NCI-H748 (cell line): ENCODE measurements at regions not wholly inside any gene's neighbourhood (a gene's known extent, or its start where the extent isn't known, plus 50 kb on each side); places are given as distances from the start of the nearest gene placed in this dataset.
A peak's percentile ranks its signal among the peaks of the same experiment; 100 is the strongest.
"Not testable (repeated sequence)": the region's sequence is repeated elsewhere in the genome, so short reads cannot be mapped to it uniquely, and the experiment has no call there.

Source experiments
- DNase-seq: peaks from one replicate; lab custom pipeline; 2025; ENCODE audit not compliant: unreplicated experiment; lab: John Stamatoyannopoulos, UW

DNA sequence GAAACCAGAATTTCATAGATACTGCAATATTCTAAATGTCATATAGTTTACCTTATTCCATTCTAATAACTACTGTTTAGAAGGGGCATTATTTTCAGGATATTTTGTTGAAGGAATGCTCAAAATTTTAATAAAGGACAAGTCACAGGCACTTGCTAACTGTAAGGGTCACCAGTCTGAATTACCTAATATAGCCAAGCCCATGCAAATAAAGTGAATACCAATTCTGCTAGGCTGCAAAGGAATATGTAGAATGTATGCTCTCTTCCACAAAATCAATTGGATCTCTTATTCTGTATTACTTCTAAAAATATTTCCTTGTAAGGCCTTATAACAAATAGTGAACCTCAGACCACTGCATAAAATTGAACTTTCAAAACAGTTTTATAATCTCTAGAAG, 52.3 kb upstream of the FAT4 start:
- no peak for DNase-seq

DNA sequence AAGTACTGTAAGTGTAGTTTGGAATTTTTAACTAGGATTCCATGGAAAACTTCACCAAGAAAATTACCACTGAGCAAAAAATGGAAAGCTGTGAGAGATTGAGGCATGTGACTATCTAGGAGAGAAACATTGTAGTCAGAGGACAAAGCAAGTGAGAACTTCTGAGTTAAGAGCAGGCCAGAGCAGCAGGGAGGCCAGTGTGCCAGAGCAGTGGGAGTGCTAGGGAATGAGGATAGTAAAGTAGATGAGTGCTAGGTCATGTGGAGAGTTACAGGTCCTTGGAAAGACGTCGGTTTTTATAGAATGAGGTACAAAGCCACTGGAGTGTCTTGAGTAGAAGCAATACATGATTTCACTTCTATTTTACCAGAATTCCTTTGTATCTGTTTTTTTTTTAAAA, 52.7 kb upstream of the FAT4 start:
- no peak for DNase-seq

DNA sequence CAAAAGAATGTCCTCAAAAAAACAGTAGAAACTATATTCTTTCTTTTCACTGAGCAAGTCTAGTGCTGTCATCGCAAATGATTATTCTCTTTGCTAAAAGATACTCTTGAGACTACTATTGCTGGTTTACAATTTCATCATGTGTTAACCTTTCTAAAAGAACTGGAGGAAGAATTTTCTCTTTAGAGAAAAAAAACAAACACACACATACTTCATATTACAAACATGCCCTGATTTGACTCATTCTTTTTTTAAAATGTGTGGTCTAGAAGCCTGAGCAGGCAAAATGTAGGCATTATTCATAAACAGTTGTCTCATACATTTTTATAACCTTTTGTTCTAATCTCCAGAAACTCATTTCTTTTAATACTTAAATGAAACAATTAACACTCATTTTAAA, 60.6 kb upstream of the FAT4 start:
- DNase-seq: no peak

DNA sequence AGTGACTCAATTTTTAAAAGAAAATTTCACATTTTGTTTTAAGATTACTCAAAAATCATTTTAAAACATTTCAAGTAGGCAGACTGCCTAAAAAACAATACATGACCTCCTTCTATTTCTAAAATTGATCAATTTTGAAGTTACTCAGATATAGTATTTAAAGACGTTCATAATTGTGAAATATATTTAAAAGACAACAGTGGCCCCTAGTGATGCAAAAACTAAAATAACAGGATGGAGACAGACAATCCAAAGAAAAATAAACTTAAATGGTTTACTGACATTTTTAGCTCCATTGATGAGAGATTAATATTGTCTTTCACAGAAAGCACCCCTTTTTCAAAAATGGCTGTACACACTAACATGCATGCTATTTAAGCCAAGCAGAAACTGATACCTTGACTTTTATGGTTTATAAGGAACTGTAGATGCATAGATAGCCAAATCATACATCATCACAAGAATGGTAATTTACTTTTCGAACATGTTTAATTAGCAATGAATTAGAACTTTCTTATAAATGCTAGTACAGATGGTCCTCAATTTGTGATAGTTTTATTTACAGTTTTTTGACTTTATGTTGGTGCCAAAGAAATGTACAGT, 69.8 kb upstream of the FAT4 start:
- peak; percentile 3 for DNase-seq

DNA sequence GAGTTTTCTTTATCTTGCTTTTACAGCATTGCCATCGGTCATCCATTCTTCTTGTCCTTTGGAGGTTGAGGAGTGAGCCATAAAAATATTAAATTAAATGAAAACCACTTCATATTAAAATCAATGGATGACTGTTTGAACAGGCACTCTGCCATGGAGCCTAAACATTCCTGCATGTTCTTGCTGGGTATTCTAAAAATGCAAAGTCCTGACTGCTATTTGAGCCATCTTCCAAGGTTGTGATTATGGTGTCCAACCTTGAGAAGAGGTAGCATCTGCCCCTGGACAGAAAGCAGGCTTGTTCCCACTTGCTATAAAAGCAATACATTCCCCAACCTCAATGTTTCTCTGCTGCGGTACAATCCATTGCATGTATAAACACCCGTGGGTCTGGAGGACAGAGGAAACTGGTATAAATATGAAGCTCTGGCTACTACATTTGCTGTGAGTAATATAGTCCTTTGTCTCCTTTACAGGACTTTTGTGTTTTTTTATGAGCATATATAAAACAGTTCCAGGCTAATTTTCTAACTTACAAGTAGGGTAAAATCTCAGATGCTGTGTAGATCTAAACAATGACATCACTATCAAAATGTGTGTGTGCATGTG, 70.9 kb upstream of the FAT4 start:
- no peak for DNase-seq

DNA sequence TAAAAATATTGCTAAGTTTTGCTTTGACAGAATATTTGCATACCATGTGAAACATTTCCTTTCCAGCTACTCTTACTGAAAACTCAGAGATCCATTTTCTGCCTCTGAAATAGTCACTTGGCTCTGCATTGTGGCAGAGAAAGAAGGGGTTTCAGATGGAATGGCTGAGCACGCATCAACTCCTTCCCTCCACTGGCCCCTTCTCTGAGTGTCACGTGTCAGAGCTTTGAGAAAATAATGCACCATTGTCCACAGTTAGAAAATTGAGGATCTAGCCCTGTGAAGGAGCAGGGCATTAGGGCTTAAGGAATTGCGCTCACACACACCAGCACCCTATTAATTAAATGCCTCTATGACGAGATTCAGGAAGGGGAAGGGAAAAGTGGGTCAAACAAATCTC, 78.8 kb upstream of the FAT4 start:
- no peak for DNase-seq

DNA sequence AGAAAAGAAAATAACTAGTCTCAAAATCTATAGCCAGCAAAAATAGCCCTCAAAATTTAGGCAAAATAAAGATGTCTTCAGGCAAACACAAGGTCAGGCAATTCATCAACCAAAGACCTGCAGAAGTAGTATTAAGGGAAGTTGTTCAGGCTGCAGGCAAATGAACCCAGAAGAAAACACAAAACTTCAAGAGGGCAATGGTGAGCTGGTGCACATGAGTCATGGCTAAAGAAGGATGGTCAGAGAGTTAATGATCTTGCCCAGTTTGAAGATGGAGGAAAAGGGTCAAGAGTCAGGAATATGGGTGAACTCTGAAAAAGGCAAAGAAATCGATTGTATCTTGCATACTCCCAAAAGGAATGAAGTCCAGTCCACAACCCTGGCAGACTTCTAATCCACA, 83.1 kb upstream of the FAT4 start:
- DNase-seq: no peak

DNA sequence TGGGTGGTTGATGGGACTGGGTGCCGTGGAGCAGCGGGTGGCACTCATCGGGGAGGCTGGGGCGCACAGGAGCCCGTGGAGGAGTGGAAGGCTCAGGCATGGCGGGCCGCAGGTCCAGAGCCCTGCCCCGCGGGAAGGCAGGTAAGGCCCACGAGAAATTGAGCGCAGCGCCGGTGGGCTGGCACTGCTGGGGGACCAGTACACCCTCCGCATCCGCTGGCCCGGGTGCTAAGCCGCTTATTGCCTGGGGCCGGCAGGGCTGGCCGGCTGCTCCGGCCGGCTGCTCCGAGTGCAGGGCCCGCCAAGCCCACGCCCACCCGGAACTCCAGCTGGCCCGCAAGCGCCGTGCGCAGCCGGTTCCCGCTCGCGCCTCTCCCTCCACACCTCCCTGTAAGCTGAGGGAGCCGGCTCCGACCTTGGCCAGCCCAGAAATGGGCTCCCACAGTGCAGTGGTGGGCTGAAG, 85.1 kb upstream of the FAT4 start:
- DNase-seq: no peak

DNA sequence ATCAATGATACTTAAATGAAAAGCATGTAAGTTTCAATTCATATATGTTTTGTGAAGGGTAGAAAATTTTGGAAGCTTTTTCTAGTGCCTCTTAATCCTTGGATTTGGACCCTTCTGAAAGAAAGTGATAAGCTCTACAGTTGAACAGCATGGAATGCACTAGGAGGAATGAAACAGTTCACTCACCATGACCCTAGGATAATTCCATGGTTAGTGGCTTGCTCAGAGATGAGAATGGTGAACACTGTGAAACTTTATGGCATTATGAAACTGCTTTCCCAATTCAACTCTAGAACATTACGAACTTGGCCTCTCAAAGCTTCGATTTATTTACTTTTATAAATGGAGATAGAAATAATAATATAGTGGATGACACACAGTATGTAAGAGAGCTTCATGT, 88.9 kb upstream of the FAT4 start:
- DNase-seq: no peak

DNA sequence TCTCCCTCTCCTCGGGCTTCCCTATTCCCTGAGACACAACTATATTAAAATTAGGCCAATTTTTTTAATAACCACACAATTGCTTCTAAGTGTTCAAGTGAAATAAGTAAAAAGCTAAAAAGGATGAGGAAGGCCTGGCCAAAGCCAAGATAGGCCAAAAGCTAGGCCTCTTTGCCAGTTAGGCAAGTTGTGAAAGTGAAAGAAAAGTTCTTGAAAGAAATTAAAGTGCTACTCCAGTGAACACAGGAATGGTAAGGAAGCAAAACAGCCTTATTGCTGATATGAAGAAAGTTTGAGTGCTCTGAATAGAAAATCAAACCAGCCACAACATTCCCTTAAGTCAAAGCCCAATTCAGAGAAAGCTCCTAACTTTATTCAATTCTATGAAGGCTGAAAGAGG, 114.2 kb upstream of the FAT4 start:
- DNase-seq: no peak

DNA sequence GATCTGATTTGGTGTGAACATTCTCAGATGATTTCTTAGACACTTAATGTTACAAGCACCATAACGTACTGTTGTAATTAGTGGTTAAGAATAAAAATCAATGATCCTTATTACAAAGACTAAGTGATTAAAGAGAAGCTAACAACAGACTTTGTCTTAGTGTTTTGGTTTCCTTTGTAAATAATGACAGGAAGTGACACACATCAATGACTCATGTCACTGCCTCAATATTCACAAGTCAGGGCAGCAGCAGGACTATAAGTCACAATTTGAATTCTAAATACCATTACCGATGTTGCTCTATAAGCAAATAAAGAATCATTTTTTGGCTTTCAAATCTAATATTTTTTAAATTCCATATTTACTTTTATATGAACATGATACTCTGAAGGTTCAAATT, 115.8 kb upstream of the FAT4 start:
- peak; percentile 1 for DNase-seq

DNA sequence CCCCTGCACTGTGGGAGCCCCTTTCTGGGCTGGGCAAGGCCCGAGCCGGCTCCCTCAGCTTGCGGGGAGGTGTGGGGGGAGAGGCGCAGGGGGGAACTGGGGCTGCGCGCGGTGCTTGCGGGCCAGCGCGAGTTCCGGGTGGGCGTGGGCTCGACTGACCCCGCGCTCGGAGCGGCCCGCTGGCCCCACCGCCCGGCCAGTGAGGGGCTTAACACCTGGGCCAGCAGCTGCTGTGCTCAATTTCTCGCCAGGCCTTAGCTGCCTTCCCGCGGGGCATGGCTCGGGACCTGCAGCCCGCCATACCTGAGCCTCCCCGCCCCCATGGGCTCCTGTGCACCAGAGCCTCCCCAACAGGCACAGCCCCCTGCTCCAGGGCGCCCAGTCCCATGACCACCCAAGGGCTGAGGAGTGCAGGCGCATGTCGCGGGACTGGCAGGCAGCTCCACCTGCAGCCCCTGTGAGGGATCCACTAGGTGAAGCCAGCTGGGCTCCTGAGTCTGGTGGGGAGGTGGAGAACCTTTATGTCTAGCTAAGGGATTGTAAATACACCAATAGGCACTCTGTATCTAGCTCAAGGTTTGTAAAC, 122.8 kb upstream of the FAT4 start:
- not testable (repeated sequence) for DNase-seq

DNA sequence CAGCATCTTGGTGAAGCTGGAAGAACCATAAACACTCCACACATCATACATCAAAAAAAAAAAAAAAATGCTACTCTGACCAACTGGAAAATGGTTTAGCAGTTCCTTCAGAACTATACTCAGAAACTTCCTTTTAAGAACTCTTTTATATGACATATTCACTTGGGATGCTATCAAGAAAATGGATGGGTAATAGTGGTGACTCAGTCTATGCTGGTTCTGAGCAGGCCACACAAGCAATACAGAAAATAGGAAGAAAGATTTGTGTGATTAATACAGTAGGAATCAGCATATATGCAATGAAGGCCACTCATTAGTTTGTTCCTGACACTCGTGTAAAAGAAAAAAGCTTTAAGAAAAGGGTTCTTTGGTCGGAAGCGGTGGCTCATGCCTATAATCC, 123.5 kb upstream of the FAT4 start:
- no peak for DNase-seq

DNA sequence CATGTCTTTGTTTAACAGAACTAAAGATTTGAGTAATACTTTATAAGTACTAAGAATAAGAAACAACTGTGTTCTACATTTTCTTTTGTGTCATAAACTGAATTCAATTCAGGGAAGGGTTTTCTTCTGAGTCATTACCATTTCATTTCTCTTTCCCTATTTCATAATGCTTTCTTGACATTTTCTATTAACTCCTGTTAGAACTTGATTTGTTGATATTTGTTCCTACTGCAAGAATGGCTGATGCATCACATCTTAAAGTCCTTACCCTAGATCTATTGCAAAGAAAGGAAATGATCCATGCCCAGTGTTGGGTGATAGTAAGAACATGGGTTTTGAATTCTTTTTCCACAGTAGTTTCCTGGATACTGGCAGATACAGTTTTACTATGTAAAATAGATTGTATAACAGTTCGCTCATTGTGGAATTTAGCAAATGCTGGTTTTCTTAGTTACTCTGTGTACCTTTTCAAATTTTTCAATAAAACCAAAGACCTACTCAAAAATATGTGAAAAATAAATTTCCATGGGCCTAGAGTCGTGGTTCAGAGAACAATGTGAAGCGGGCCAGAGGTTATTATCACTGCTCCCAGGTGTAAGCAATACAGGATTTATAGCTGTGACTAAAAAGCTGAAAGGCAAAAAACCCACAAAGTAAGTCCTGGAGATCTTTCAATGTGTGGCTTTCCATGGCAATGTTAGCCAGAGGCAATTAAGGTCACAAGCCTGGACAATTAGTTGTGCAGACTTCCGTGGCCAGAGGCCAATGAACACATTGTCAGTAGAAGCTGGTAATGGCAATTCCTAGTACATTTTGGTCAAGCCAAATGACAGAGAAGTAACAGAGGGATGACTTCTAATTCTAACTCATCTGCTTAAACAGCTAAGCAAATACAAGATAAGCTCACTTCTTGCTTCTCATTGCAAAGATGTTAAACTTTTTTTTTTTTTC, 127.3 kb upstream of the FAT4 start:
- no peak for DNase-seq

DNA sequence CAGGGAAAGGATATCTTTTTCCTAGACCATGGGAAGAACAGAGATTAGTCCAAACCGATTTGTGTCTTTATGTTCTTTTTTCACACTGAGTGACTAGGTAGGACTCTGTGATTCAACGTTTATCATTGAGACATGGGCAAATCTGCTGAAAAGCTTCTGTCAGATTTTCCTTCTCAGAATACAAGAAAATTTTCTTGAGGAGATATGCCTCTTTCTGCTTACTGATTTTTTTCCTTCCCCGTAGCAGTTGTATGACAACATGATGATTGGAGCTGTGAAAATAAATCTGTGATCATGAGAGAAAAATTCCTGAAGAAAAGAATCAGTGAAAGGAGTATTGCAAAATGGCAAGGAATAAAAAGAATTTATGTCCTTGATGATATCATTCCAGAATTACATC, 130.6 kb upstream of the FAT4 start:
- no peak for DNase-seq

DNA sequence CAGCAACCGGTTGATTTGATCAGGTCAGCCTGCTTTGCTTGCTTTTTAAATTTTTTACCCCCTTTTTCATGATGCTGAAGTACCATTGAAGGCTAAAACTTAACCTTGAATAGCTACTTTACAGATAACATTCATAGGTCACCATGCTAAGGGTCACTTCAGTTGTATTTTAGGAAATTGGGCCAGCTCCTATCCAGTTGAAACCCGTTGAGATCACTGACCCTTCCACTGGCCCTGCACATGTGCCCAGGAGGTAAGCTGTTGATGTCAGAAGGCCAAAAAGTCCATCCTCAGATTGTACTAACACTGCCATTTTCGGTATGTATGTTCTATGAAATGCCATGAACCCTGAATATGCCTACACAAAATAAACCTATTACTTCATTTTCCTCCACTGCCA, 133.0 kb upstream of the FAT4 start:
- DNase-seq: no peak

DNA sequence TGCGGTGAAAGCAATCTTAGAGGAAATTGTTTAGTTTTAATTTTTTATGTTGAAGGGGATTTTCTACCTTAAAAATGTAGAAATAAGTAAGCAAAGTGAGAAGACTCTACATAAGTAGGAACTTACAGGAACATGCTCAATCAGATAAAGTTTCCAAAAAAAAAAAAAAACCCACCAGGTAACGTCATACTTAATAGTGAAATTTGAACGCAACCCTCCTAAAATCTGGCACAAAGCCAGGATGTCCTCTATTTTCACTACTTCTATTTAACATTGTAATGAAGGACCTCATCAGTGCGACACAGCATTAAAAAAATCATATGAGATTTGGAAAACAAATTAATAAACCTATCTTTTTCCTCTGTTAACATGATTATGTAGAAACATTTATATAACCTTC, 135.0 kb upstream of the FAT4 start:
- peak; percentile 56 for DNase-seq

DNA sequence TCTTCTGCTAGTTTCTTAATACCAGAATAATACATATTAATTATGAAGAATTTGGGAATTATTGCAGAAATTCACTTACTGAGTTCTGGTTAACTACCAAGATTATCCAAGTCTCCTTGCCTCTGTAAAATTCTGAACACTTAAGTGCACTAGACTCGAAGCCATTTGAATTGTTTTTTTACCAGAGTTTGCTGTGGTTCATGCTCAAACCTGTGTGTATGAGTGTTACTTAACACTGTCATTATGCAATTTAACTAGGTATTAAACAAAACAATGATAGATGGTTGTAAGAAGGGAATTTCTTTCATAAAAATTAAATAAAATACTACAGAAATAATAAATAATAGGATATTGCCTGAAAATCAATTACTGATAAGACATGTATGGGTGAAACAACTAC, 145.6 kb upstream of the FAT4 start:
- DNase-seq: no peak

DNA sequence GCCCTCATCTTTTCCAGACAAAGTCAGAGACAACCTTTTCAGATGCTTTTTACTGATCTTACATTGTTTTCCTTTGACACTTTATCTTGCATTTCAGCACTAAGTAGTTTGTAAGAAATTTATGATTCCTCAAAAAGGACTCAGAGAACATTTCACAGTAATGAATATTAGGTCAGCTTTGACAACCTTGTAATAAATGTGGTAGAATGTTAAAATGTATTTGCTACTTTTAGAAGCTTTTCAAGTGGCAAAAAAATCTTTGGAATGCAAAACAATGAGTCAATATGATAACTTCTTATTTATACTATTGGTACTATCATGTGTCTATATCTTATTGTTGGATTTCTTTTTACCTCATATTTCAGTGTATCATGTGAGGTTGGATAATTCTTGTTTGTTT, 146.2 kb upstream of the FAT4 start:
- no peak for DNase-seq

DNA sequence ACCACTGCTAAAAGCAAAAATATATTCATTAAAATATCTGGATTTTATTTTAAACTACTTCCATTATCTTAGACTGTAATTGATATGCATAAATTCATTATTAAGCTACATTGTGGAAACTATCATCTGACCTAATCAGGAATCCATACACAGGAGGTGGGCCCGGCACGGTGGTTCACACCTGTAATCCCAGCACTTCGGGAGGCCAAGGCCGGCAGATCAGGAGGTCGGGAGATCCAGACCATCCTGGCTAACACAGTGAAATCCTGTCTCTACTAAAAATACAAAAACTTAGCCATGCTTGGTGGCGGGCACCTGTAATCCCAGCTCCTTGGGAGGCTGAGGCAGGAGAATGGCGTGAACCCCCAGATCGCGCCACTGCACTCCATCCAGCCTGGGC, 148.7 kb upstream of the FAT4 start:
- not testable (repeated sequence) for DNase-seq

DNA sequence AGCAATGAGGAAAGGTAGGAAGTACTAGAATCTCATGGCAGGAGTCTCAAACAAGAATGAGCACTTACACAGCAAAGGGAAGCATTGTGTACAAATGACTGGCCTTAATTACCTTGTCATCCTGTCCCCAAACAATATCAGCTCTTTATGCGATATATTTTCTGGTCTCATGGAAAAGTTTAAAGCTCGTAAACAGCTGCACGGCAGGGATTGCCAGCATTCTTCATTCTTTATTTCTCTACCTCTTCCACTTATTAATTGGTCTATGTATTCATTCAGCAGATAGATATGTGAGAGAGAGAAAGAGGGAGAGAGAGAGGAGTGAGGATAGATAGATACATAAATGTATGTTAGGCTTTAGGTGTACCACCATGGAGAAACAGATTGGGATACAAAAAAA, 155.8 kb upstream of the FAT4 start:
- no peak for DNase-seq

DNA sequence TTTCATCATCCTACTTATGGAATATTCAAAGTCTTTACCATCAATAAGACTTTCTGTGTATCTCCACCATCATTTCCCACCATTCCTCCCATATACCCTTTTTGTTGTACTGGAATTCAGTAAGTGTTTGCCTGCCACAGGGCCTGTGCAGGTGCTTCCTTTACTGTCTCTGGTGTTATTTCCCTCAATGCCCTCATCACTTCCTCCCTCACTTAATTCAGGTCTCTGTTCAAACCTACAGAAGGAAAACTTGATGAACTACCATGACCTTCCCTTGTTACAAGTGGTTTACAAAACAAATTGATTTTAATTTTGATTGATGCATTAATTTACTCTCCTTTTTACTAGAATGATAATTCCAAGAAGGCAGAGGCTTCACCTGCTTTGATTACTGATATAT, 159.5 kb upstream of the FAT4 start:
- DNase-seq: no peak
